ENCODE measurements at regions not wholly inside any gene's neighbourhood (a gene's known extent, or its start where the extent isn't known, plus 50 kb on each side); places are given as distances from the start of the nearest gene placed in this dataset.
"Not testable (repeated sequence)": the region's sequence is repeated elsewhere in the genome, so short reads cannot be mapped to it uniquely, and the experiment has no call there.

GRCh38 chr1:119191325-119191724 is 50.9 kb upstream of the WARS2 start:
- Histone ChIP-seq H3K4me3 (no peak overlapping the region), H3K27ac (no peak overlapping the region)

- no peak overlapping the region for H3K4me3 ChIP-seq
- no peak overlapping the region for H3K27ac ChIP-seq
These were observed 63.9 kb upstream of the WARS2 start for GRCh38 chr1:119204197-119204960.

- Histone ChIP-seq H3K4me3 (no peak overlapping the region), H3K27ac (no peak overlapping the region)
These were observed 64.5 kb upstream of the WARS2 start for GRCh38 chr1:119204961-119205357.

GRCh38 chr1:119209061-119209460 is 68.6 kb upstream of the WARS2 start:
- Histone ChIP-seq H3K27ac (no peak overlapping the region), H3K4me3 (no peak overlapping the region)

- Histone ChIP-seq H3K4me3 (no peak overlapping the region), H3K27ac (no peak overlapping the region)
These were observed 69.3 kb upstream of the WARS2 start for GRCh38 chr1:119209596-119210295.

GRCh38 chr1:119210296-119210649 is 69.8 kb upstream of the WARS2 start:
- H3K27ac ChIP-seq = no peak overlapping the region

GRCh38 chr1:119213213-119213612 is 72.8 kb upstream of the WARS2 start:
- not testable (repeated sequence) for H3K27ac ChIP-seq, H3K4me3 ChIP-seq

More at GRCh38 chr1:119210296-119210649, 69.8 kb upstream of the WARS2 start:
- H3K4me3 ChIP-seq = no peak overlapping the region

- H3K4me3 ChIP-seq, H3K27ac ChIP-seq: not testable (repeated sequence)
These were observed 74.5 kb upstream of the WARS2 start for GRCh38 chr1:119214961-119215360.

- Histone ChIP-seq H3K27ac (no peak overlapping the region), H3K4me3 (no peak overlapping the region)
These were observed 76.9 kb upstream of the WARS2 start for GRCh38 chr1:119217309-119217828.

GRCh38 chr1:119219711-119220110 is 79.3 kb upstream of the WARS2 start:
- Histone ChIP-seq H3K4me3 (no peak overlapping the region), H3K27ac (no peak overlapping the region)

- H3K27ac ChIP-seq = no peak overlapping the region
- no peak overlapping the region for H3K4me3 ChIP-seq
These were observed 80.5 kb upstream of the WARS2 start for GRCh38 chr1:119220991-119221390.

- no peak overlapping the region for H3K27ac ChIP-seq
- H3K4me3 ChIP-seq = no peak overlapping the region
These were observed 81.8 kb upstream of the WARS2 start for GRCh38 chr1:119222271-119222670.

GRCh38 chr1:119225265-119225664 is 84.8 kb upstream of the WARS2 start:
- no peak overlapping the region for H3K4me3 ChIP-seq
- H3K27ac ChIP-seq = no peak overlapping the region

- Histone ChIP-seq H3K4me3 (no peak overlapping the region), H3K27ac (no peak overlapping the region)
These were observed 85.4 kb upstream of the WARS2 start for GRCh38 chr1:119225831-119226230.

- no peak overlapping the region for H3K27ac ChIP-seq
These were observed 85.9 kb upstream of the WARS2 start for GRCh38 chr1:119226321-119226720.

GRCh38 chr1:119226913-119227312 is 86.5 kb upstream of the WARS2 start:
- Histone ChIP-seq H3K27ac (peak overlapping the region in 2 of 21 experiments; percentile 26 to 53), H3K4me3 (no peak overlapping the region)

More at GRCh38 chr1:119226321-119226720, 85.9 kb upstream of the WARS2 start:
- no peak overlapping the region for H3K4me3 ChIP-seq

GRCh38 chr1:119227456-119227855 is 87.0 kb upstream of the WARS2 start:
- Histone ChIP-seq H3K4me3 (no peak overlapping the region), H3K27ac (peak overlapping the region in 3 of 21 experiments; percentile 26 to 53 (median 42))

GRCh38 chr1:119228335-119229080 is 88.1 kb upstream of the WARS2 start:
- Histone ChIP-seq H3K4me3 (no peak overlapping the region), H3K27ac (no peak overlapping the region)

GRCh38 chr1:119235120-119235519 is 94.7 kb upstream of the WARS2 start:
- no peak overlapping the region for H3K27ac ChIP-seq
- H3K4me3 ChIP-seq = no peak overlapping the region

GRCh38 chr1:119245881-119246280 is 105.4 kb upstream of the WARS2 start:
- H3K27ac ChIP-seq = no peak overlapping the region
- H3K4me3 ChIP-seq = no peak overlapping the region

Measured in skin epidermis (tissue), 12 donors.